Caco-2 (cell line): ENCODE measurements at regions not wholly inside any gene's neighbourhood (a gene's known extent, or its start where the extent isn't known, plus 50 kb on each side); places are given as distances from the start of the nearest gene placed in this dataset.

Source experiments
- BruUV-seq: library from RNA; stranded (reverse); fragments of 400-500 nt; replicated peaks from 2 replicates; lab custom pipeline; 2021; lab: Mats Ljungman, UMichigan
- CTCF ChIA-PET: fragments of 300-600 bp; sonication (Branson Sonifier 250); formaldehyde crosslinking; loops from one replicate; lab custom pipeline; 2022; ENCODE audit warnings: antibody characterized with exemption; lab: Charles Lee
- POLR2A ChIA-PET: fragments of 300-600 bp; sonication (Branson Sonifier 250); formaldehyde crosslinking; loops from one replicate; lab custom pipeline; 2022; ENCODE audit warnings: antibody characterized with exemption; lab: Charles Lee
- DNase-seq, 2 experiments: peaks; one replicate each; pipeline versions ENCODE4 v3.0.0 to v3.0.0-alpha.2; 2020 to 2022
- H3K27me3 ChIP-seq: replicated peaks from 2 replicates; pipeline ENCODE4 v1.6.0; 2011; ENCODE audit warnings: low read length; ENCODE audit not compliant: control insufficient read depth, insufficient read depth
- H3K36me3 ChIP-seq: 2 replicates; pipeline ENCODE4 v1.5.1; 2011; ENCODE audit warnings: low read length; ENCODE audit not compliant: control insufficient read depth, insufficient read depth
- H3K4me1 ChIP-seq: fragments of 250-450 bp; sonication (Bioruptor Pico); 2 replicates; pipeline ENCODE4 v1.5.1; 2020; ENCODE audit warnings: mild to moderate bottlenecking
- H3K4me3 ChIP-seq: 2 replicates; pipeline ENCODE4 v1.5.1; 2011; ENCODE audit warnings: low read depth, mild to moderate bottlenecking, control low read depth, low read length
- H3K9me3 ChIP-seq: fragments of 250-450 bp; sonication (Bioruptor Pico); 2 replicates; pipeline ENCODE4 v1.5.1; 2020; ENCODE audit warnings: mild to moderate bottlenecking, moderate library complexity
- H3K27ac Mint-ChIP-seq: one replicate; pipeline ENCODE4 v1.8.0; 2022; ENCODE audit warnings: mixed read lengths; ENCODE audit not compliant: unreplicated experiment
- H3K27me3 Mint-ChIP-seq: one replicate; pipeline ENCODE4 v1.8.0; 2022; ENCODE audit warnings: mixed read lengths; ENCODE audit not compliant: insufficient read depth, unreplicated experiment
- H3K36me3 Mint-ChIP-seq: one replicate; pipeline ENCODE4 v1.8.0; 2022; ENCODE audit warnings: mild to moderate bottlenecking, mixed read lengths; ENCODE audit not compliant: insufficient read depth, unreplicated experiment
- H3K4me1 Mint-ChIP-seq: one replicate; pipeline ENCODE4 v1.8.0; 2022; ENCODE audit warnings: low read depth, mixed read lengths; ENCODE audit not compliant: unreplicated experiment
- H3K4me3 Mint-ChIP-seq: one replicate; pipeline ENCODE4 v1.8.0; 2022; ENCODE audit warnings: mild to moderate bottlenecking, moderate library complexity, mixed read lengths; ENCODE audit not compliant: unreplicated experiment
- H3K9me3 Mint-ChIP-seq: one replicate; pipeline ENCODE4 v1.8.0; 2022; ENCODE audit warnings: mixed read lengths; ENCODE audit not compliant: unreplicated experiment
- CTCF ChIP-seq, 2 experiments: fragments of 200-600 bp in 1 of 2; IDR thresholded peaks; 1 replicate in 1 of 2; 2 replicates in 1 of 2; pipeline versions ENCODE4 v1.5.1 to v1.8.0; 2011 to 2022; ENCODE audit warnings: antibody characterized with exemption in 1 of 2, control low read depth in 1 of 2, inconsistent platforms in 1 of 2, low read depth in 1 of 2, low read length in 1 of 2, mild to moderate bottlenecking in 1 of 2, moderate library complexity in 1 of 2; ENCODE audit not compliant: insufficient read depth in 1 of 2, severe bottlenecking in 1 of 2, unreplicated experiment in 1 of 2
- intact Hi-C: fragments of 100-400 bp; cut with micrococcal nuclease; formaldehyde crosslinking; loops from one replicate; pipeline ENCODE4 v1.10.0; 2022; ENCODE audit not compliant: unreplicated experiment

GRCh38 chr1:235035928-235036327 lies 92.7 kb downstream of the TOMM20 start:
- no peak overlapping the region for H3K4me3 ChIP-seq
- TF ChIP-seq CTCF (IDR thresholded peaks at IDR 0.05; ENCODE audit: insufficient read depth in 1 of 2, low read depth in 1 of 2, low read length in 1 of 2, severe bottlenecking in 1 of 2, unreplicated experiment in 1 of 2), result no peak
- Mint-ChIP-seq H3K27me3 (no peaks in the 10 kb centered on the region), H3K36me3 (no peaks in the 10 kb centered on the region), H3K27ac (no peak overlapping the region), H3K4me1 (peaks cover 7% of the 10 kb centered on the region), H3K4me3 (no peak overlapping the region), H3K9me3 (peaks cover 30% of the 10 kb centered on the region)
- intact Hi-C loops, result no loop called here
- POLR2A ChIA-PET, result no interaction called here
- peaks cover 15% of the 10 kb centered on the region; the same call in 1 of the 2 replicates for H3K9me3 ChIP-seq
- CTCF ChIA-PET, result no interaction called here
- H3K27me3 ChIP-seq, result no peaks in the 10 kb centered on the region
- peaks cover 6% of the 10 kb centered on the region for H3K4me1 ChIP-seq
- BruUV-seq, result no TSS peak
- H3K36me3 ChIP-seq, result no peaks in the 10 kb centered on the region
- DNase-seq, result no peak

GRCh38 chr1:235030919-235031596 lies 97.6 kb downstream of the TOMM20 start:
- Mint-ChIP-seq H3K27me3 (no peaks in the 10 kb centered on the region), H3K27ac (no peak overlapping the region), H3K4me1 (peaks cover 7% of the 10 kb centered on the region), H3K4me3 (no peak overlapping the region), H3K36me3 (peaks cover 6% of the 10 kb centered on the region), H3K9me3 (no peaks in the 10 kb centered on the region)
- ChIA-PET CTCF (interaction anchor here (0.6 kb wide), 1 partner anchor 807 kb away, joined by 3 read pairs; no protein-coding TSS in a partner anchor), POLR2A (interaction anchor here (0.6 kb wide), 1 partner anchor 61 kb away, joined by 5 read pairs; no protein-coding TSS in a partner anchor)
- no peak for DNase-seq
- peaks cover 8% of the 10 kb centered on the region; the same call in 1 of the 2 replicates for H3K9me3 ChIP-seq
- no TSS peak for BruUV-seq
- peaks cover 14% of the 10 kb centered on the region for H3K4me1 ChIP-seq
- H3K36me3 ChIP-seq, result no peaks in the 10 kb centered on the region
- no peaks in the 10 kb centered on the region for H3K27me3 ChIP-seq
- H3K4me3 ChIP-seq, result no peak overlapping the region
- intact Hi-C loops, result no loop called here
- no peak for TF ChIP-seq CTCF (IDR thresholded peaks at IDR 0.05; ENCODE audit: insufficient read depth in 1 of 2, low read depth in 1 of 2, low read length in 1 of 2, severe bottlenecking in 1 of 2, unreplicated experiment in 1 of 2)

- H3K36me3 ChIP-seq, result no peaks in the 10 kb centered on the region
- Mint-ChIP-seq H3K27me3 (no peaks in the 10 kb centered on the region), H3K4me1 (no peaks in the 10 kb centered on the region), H3K9me3 (no peaks in the 10 kb centered on the region), H3K4me3 (no peak overlapping the region), H3K36me3 (peaks cover 12% of the 10 kb centered on the region), H3K27ac (no peak overlapping the region)
- no TSS peak for BruUV-seq
- 0 out of 2 replicates have a peak, but pooled peaks cover 8% of the 10 kb centered on the region for H3K4me1 ChIP-seq
- TF ChIP-seq CTCF (IDR thresholded peaks at IDR 0.05; ENCODE audit: insufficient read depth in 1 of 2, low read depth in 1 of 2, low read length in 1 of 2, severe bottlenecking in 1 of 2, unreplicated experiment in 1 of 2), result no peak
- DNase-seq, result no peak
- intact Hi-C loops, result no loop called here
- ChIA-PET CTCF (no interaction called here), POLR2A (no interaction called here)
- no peak overlapping the region for H3K4me3 ChIP-seq
- H3K27me3 ChIP-seq, result no peaks in the 10 kb centered on the region
- H3K9me3 ChIP-seq, result peaks cover 4% of the 10 kb centered on the region; the same call in 1 of the 2 replicates
Measured at GRCh38 chr1:235027862-235028250, 100.8 kb downstream of the TOMM20 start.
